ENCODE measurements at regions not wholly inside any gene's neighbourhood (a gene's known extent, or its start where the extent isn't known, plus 50 kb on each side); places are given as distances from the start of the nearest gene placed in this dataset.

DNA sequence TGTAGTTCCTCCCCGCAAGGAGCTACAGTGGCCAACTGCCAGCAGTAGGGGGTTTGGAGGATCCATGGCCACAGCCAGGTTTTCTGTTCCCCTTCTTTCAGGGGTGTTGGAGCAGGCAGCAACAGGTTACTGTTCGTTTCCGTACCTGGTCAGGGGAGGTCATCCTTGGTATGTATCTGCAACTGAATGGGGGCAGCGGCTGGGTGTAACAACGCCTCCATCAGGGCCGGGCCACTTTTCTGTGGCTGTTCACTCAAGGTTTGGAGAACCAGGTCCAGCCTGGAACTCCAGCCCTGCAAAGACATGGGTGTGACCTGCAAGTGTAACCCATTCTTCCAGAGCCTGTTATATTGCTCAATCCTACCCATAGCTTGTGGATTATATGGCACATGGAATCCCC lies 732.3 kb upstream of the MIR17HG start:
- ATAC-seq (ENCODE audit: low read depth) = no peak
- peaks cover 8% of the 10 kb centered on the region for H3K9me3 Mint-ChIP-seq
- no peaks in the 10 kb centered on the region for H3K4me1 Mint-ChIP-seq
- TF ChIP-seq, protein P1, sequence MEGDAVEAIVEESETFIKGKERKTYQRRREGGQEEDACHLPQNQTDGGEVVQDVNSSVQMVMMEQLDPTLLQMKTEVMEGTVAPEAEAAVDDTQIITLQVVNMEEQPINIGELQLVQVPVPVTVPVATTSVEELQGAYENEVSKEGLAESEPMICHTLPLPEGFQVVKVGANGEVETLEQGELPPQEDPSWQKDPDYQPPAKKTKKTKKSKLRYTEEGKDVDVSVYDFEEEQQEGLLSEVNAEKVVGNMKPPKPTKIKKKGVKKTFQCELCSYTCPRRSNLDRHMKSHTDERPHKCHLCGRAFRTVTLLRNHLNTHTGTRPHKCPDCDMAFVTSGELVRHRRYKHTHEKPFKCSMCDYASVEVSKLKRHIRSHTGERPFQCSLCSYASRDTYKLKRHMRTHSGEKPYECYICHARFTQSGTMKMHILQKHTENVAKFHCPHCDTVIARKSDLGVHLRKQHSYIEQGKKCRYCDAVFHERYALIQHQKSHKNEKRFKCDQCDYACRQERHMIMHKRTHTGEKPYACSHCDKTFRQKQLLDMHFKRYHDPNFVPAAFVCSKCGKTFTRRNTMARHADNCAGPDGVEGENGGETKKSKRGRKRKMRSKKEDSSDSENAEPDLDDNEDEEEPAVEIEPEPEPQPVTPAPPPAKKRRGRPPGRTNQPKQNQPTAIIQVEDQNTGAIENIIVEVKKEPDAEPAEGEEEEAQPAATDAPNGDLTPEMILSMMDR (IDR thresholded peaks at IDR 0.05) = no peak
- no peaks in the 10 kb centered on the region for H3K36me3 Mint-ChIP-seq (ENCODE audit: low read depth)
- intact Hi-C loops (cut with micrococcal nuclease) = no loop called here
- no peak for DNase-seq
- no peaks in the 10 kb centered on the region for H3K27me3 Mint-ChIP-seq
- H3K4me3 Mint-ChIP-seq = no peak overlapping the region
- POLR2A ChIA-PET = no interaction called here
- no peak overlapping the region for H3K27ac Mint-ChIP-seq
- CTCF ChIA-PET = no interaction called here

DNA sequence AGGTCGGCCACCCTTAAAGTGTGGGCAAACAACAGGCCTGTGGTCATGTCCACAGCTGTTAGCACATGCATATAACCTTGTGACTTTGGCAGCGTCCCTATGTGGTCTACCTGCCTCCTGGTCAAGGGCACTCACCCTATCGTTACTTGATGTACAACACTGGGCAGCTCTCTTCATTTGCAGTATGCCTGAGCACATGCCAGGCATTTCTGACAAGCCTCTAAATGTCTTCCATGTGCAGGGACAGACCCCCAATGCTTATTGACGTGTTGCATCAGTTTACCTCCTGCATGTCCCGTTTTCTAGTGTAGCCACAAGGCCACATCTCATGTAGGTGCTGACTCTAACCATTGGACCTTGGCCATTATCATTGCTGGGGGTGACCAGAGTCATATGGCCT lies 731.7 kb upstream of the MIR17HG start:
- DNase-seq (no peak), ATAC-seq (ENCODE audit: low read depth) (no peak)
- H3K36me3 Mint-ChIP-seq (ENCODE audit: low read depth) = no peaks in the 10 kb centered on the region
- TF ChIP-seq, protein P1 (IDR thresholded peaks at IDR 0.05) = no peak
- H3K9me3 Mint-ChIP-seq = peaks cover 8% of the 10 kb centered on the region
- H3K27ac Mint-ChIP-seq = no peak overlapping the region
- ChIA-PET POLR2A (no interaction called here), CTCF (no interaction called here)
- intact Hi-C loops (cut with micrococcal nuclease) = no loop called here
- no peak overlapping the region for H3K4me3 Mint-ChIP-seq
- no peaks in the 10 kb centered on the region for H3K27me3 Mint-ChIP-seq
- no peaks in the 10 kb centered on the region for H3K4me1 Mint-ChIP-seq

DNA sequence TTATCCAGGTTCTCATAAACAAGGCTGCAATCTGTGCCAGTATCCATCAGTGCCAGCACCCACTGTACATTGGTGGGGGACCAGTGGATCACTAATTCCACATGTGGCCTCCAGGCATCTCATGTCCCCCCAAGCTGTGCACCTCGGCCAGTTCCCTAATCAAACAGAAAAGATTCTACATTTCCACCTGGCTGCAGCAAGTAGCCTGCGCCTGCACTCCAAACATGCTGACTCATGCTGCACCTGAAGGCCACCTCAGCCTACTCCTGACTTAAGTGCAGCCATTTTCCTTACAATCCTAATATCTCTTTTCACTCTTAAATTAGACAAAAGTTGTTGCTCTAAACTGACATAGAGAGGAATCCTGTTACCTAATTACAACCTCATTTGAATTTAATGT lies 729.4 kb upstream of the MIR17HG start:
- Mint-ChIP-seq H3K27me3 (no peaks in the 10 kb centered on the region), H3K27ac (no peak overlapping the region), H3K9me3 (peaks cover 8% of the 10 kb centered on the region), H3K36me3 (ENCODE audit: low read depth) (no peaks in the 10 kb centered on the region), H3K4me3 (no peak overlapping the region), H3K4me1 (no peaks in the 10 kb centered on the region)
- TF ChIP-seq, protein P1 (IDR thresholded peaks at IDR 0.05) = no peak
- ChIA-PET CTCF (no interaction called here), POLR2A (no interaction called here)
- ATAC-seq (ENCODE audit: low read depth) (no peak), DNase-seq (no peak)
- intact Hi-C loops (cut with micrococcal nuclease) = no loop called here

DNA sequence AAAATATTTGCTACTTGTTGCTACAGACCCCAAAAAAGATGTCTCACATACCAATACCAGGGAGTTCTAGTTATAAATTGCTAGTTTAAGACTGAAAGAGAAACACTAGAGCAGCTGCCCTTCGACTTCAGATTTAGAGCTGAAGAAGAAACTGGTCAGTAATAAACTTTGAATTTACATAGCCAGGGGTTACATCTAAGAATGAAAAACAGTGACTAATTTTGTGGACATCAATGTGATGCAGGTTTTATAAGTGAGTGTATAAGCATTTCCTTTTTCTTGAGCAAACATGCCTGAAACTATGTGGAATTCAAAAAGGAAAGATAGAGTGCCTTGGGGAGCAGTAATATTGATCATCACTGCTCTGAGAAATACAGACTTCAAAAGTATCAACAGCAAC lies 724.9 kb upstream of the MIR17HG start:
- intact Hi-C loops (cut with micrococcal nuclease) = no loop called here
- CTCF ChIA-PET = no interaction called here
- ATAC-seq (ENCODE audit: low read depth) (no peak), DNase-seq (no peak)
- TF ChIP-seq, protein P1 (IDR thresholded peaks at IDR 0.05) = no peak
- Mint-ChIP-seq H3K4me1 (no peaks in the 10 kb centered on the region), H3K36me3 (ENCODE audit: low read depth) (no peaks in the 10 kb centered on the region), H3K4me3 (no peak overlapping the region), H3K27ac (no peak overlapping the region), H3K27me3 (no peaks in the 10 kb centered on the region), H3K9me3 (peaks cover 6% of the 10 kb centered on the region)
- POLR2A ChIA-PET = no interaction called here

DNA sequence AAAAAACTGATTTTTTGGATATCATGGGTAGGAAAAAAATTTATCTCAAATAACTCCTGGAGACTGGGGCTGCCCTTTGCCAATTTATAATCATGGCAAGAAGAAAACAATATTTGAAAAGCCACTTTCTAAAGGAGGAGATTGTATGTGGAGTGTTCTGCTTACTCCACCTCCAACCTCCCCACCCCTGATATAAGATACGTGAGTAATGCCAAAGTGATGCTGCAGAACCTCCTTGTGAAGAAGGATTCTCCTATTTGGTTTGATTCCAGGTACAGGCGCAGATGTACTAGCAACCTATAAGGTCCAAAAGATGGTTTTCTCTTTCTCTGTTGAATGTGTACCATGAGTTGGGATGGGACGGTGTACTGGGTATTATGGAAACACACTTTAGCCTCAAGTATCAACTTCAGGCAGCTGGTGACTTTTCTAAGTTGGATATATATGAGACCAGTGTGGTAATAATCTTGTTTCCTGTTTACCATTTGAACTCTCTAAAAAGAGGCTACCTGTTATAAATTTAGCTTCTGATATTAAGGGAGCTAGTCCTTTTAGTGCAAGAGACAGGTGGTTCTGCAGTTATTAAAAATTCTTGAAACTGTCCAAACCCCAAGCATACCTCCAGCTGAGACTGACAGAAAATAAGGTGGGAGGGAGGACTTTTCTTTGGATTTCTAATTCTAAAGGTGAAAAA lies 724.0 kb upstream of the MIR17HG start:
- TF ChIP-seq, protein P1 (IDR thresholded peaks at IDR 0.05) = no peak
- H3K4me1 Mint-ChIP-seq = no peaks in the 10 kb centered on the region
- H3K4me3 Mint-ChIP-seq = no peak overlapping the region
- no peaks in the 10 kb centered on the region for H3K27me3 Mint-ChIP-seq
- no peak for DNase-seq
- intact Hi-C loops (cut with micrococcal nuclease) = no loop called here
- no peaks in the 10 kb centered on the region for H3K36me3 Mint-ChIP-seq (ENCODE audit: low read depth)
- POLR2A ChIA-PET = no interaction called here
- no peak for ATAC-seq (ENCODE audit: low read depth)
- H3K27ac Mint-ChIP-seq = no peak overlapping the region
- CTCF ChIA-PET = no interaction called here
- H3K9me3 Mint-ChIP-seq = peaks cover 6% of the 10 kb centered on the region
